ENCODE measurements at regions not wholly inside any gene's neighbourhood (a gene's known extent, or its start where the extent isn't known, plus 50 kb on each side); places are given as distances from the start of the nearest gene placed in this dataset.
"Not testable (repeated sequence)": the region's sequence is repeated elsewhere in the genome, so short reads cannot be mapped to it uniquely, and the experiment has no call there.

DNA sequence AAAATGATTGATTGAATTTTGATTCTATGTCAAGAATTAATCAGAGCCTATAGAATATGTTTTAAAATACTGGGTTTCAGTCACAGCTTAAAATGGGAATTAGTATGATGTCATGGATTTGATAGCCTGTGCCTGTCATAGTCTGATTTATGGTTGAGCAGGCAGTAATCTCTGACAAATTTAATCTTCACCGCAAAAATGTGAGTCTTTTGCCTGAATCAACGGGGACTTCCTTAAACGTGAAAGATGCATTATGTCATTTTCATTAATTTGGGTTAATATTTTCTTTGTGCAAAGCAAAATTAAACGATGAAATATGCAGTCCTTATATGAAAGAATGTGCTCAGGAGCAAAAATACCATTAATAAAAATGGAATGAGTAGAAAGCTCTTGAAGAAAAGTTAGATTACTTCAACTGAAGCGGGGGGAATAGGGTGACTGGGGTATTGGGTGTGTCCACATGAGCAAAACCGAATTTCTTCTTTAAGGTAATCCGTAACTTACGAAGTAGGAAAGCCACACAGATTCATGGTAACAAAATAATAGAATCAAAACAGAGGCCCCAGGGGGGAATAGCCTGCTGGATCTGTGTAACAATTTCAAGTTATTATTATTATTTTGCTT, 339.6 kb upstream of the NOX3 start:
- intact Hi-C loops (cut with micrococcal nuclease), result no loop called here

DNA sequence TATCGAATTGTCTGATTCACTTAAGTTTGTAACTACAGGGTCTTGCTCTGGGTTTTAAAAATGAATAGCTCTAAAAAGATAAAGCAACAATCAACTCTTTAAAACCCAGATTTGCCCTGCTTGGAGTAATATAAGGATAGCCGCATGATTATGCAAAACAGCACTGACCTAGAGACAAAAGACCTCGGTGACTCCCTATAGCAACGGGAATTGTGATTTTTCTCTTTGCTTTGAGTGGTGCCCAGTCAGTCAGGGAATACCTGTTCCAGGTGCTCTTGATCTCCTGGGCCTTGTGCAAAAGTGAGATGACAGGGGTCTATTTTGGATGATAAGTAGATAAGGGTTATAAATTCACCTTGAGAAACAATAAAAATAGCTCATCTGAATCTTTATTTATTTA, 336.3 kb upstream of the NOX3 start:
- intact Hi-C loops (cut with micrococcal nuclease), result no loop called here

- intact Hi-C loops (cut with micrococcal nuclease), result no loop called here
These were observed 335.5 kb upstream of the NOX3 start for GRCh38 chr6:155791186-155791585.

DNA sequence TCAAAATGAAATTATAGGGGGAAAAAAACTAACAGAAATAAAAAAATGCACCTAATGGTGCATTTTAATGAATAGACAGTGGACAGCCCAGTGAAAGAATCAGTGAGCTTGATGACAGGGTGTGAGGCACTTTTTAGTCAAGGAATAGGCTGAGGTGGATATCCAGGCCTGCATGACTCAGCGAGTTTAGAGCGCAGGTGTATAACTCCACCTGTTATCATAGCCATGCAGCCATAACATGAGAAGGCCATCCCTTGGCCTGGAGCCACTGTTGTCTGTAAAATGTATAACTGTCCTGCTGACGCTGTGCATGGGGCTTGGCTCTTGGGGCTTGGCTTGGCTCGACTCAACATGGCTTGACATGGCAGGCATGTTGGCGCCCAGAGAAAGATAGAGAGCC, 331.5 kb upstream of the NOX3 start:
- intact Hi-C loops (cut with micrococcal nuclease), result no loop called here

DNA sequence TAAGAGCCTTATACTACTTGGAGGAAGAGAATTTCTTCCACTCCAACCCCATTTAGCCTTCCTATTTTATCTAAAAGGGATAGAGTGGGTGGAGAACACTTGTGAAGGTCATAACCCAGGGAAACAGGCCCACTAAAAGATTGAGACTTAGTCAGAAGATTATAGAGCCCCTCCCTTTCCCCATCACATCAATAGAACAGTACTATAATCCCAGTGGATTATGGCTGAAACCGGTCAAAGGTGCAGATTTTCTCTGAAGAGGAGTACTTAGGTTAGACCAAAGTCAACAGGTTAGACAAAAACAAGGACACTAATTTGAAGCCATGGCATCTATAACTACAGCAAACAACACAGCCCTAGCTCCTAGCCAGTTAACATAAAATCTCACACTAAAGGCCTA, 330.9 kb upstream of the NOX3 start:
- intact Hi-C loops (cut with micrococcal nuclease), result no loop called here

- intact Hi-C loops (cut with micrococcal nuclease), result no loop called here
These were observed 327.3 kb upstream of the NOX3 start for GRCh38 chr6:155782739-155783459.

GRCh38 chr6:155782320-155782731, 326.7 kb upstream of the NOX3 start:
- intact Hi-C loops (cut with micrococcal nuclease), result no loop called here

GRCh38 chr6:155779456-155779855, 323.8 kb upstream of the NOX3 start:
- intact Hi-C loops (cut with micrococcal nuclease), result no loop called here

DNA sequence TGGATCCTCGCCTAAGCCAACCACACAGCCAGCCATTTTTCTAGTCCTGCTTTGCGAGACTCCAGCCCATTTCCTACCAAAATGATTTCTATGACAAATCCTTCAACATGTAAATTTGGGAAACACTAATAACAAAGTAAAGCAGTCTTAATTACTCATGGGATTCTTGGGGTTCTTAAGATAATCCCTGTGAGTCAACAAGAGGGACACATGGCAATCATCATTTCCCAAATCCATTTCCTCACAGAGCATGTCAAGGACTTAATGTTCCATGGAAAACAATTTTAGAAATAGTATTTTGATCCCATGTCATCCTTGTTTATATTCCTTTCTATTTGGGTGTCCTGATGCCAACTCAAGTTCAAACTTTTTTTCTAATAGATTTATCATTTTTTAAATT, 322.7 kb upstream of the NOX3 start:
- intact Hi-C loops (cut with micrococcal nuclease), result no loop called here

DNA sequence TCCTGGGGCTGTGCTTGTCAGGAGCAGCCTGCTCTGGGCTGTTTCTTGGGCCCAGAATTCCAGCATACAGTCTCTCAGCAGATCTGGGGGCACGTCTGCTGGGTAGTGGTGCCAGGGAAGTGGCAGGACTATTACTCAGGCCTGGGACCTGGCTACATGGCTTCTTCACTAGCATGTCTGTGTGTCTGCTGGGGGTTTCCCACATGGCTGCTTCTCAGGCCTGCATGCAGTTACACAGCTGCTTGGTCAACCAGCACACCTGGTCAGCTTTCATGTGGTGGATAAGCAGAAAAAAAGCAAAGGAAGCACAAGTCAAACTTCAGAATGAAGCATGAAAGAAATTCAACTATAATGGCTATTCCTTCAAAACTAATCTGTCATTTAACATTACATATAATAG, 316.2 kb upstream of the NOX3 start:
- intact Hi-C loops (cut with micrococcal nuclease), result no loop called here

DNA sequence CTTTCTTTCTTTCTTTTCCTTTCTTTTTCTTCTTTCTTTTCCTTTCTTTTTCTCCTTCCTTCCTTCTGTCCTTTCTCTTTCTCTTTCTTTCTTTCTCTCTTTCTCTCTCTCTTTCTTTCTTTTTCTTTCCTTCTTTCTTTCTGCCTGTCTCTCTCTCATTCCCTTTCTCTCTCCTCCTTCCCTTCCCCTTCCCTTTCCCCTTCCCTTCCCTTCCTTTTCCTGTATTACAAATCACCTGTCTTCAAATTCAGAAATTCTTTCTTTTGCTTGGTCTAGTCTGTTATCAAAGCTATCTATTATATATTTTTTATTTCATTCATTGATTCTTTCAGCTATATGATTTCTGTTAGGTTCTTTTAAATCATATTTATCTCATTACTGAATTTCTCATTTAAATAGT, 315.2 kb upstream of the NOX3 start:
- intact Hi-C loops (cut with micrococcal nuclease), result no loop called here

- intact Hi-C loops (cut with micrococcal nuclease), result no loop called here
These were observed 314.7 kb upstream of the NOX3 start for GRCh38 chr6:155770313-155770712.

DNA sequence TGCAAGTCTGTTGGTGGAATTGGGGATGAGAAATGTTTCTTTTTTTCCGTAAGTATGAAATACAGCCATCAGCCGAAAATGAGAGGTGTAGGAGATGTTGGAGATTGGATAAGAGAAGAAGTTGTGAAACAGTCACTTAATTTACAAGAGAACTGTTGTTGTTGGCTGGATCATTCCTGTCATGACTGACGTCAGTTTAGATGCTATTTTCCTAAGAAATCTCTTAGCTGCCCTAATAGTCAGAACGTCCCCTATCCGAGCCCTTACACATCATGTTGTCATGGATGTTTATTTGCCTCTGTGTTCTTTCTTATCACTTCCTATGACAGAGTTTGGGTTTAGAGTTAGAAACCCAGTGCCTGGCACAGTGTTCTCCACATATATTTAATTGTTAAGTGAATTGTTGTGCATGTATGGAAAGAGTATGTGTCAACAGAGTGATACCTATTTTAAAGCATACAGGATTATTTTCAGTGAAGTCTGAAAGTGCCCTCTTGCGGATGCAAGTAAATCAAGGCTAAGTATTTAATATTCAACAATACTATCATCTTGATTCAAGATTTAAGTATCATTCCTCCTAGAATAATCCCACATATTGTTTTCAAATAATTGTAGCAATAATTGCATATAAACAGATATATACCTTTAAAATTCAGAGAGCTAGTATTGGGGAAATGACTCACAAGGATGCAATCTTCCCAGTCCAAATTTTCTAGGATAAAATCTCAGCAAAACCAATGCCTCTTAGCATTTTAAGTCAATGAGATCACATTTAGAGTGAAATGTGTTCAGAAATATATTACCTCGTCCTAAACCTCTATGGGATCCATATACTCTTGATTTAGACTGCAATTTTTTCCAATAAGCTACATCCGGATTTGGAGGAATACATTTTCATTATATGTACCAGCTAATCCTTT, 309.9 kb upstream of the NOX3 start:
- intact Hi-C loops (cut with micrococcal nuclease), result no loop called here

DNA sequence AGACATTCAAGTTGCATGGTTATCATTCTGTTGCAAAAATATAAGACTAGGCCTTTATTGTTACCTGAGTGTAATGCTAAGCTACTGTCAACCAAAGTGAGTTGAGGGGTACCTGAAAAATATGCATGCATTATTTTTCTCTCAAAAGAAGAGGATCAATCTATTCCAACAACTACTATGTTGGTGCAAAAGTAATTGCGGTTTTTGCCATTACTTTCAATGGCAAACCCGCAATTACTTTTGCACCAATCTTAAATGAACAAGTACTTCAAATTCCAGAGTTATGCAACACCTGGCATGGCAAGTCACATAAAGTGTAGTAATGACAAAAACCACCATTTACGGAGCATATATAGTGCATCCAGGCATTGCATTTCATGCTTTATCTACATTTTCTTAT, 307.0 kb upstream of the NOX3 start:
- intact Hi-C loops (cut with micrococcal nuclease), result no loop called here

GRCh38 chr6:155755452-155755851, 299.8 kb upstream of the NOX3 start:
- intact Hi-C loops (cut with micrococcal nuclease), result no loop called here

DNA sequence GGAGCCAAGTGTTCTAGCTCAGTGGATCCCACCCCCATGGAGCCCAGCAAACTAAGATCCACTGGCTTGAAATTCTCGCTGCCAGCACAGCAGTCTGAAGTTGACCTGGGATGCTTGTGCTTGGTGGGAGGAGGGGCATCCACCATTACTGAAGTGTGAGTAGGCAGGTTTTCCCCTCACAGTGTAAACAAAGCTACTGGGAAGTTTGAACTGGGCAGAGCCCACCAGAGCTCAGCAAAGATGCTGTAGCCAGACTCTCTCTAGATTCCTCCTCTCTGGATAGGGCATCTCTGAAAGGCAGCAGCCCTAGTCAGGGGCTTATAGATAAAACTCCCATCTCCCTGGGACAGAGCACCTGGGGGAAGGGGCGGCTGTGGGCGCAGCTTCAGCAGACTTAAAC, 293.1 kb upstream of the NOX3 start:
- intact Hi-C loops (cut with micrococcal nuclease), result not testable (repeated sequence)

- intact Hi-C loops (cut with micrococcal nuclease), result no loop called here
These were observed 291.9 kb upstream of the NOX3 start for GRCh38 chr6:155747491-155747890.

DNA sequence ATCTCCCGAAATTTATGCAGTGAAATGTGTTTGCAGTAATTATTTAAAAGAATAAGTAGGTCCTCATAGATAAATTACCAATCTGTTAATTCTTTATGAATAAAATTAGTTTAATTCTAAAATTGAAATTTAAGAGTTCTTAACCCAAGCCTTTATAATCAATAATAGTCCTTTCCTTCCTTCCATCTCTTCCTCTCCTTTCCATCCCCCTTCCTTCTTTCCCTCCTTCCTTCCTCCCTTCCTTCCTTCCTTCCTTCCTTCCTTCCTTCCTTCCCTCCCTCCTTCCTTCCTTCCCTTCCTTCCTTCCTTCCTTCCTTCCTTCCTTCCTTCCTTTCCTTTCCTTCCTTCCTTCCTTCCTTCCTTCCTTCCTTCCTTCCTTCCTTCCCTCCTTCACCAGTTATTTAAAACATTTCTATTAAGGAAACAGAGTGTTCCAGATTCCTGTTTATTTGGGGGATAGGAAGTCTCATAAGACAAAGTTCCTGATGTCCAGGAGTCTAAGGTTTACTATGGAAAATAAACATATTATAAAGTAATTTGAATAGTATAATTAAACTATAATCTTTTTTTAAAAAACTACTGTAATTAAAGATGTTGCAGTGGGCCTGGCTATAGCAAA, 285.3 kb upstream of the NOX3 start:
- intact Hi-C loops (cut with micrococcal nuclease), result no loop called here

DNA sequence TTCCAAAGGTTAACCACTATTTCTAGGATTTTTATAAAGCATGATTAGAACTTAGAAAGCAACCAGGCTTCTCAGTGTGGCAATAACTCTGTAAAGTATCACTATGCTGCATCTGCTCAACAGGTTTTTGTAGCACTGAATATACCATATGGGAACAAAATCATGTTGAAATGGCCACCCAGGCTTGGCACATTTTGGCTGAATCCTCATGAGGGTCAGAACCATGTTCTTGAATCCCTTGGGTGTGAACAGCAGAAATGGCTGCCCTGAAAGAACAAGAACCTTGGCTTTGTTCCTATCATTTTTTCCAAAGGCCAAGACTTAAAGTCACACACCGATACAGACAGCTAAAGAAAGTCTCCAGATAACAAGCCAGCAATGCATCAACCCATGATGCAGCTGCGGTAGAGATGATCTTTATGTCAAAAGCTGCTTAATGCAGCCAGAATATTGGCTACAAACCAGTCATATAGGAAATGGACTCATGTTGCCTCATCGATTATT, 283.0 kb upstream of the NOX3 start:
- intact Hi-C loops (cut with micrococcal nuclease), result no loop called here

- intact Hi-C loops (cut with micrococcal nuclease), result no loop called here
These were observed 261.7 kb upstream of the NOX3 start for GRCh38 chr6:155717374-155717773.

GRCh38 chr6:155710704-155711103, 255.1 kb upstream of the NOX3 start:
- intact Hi-C loops (cut with micrococcal nuclease), result no loop called here

DNA sequence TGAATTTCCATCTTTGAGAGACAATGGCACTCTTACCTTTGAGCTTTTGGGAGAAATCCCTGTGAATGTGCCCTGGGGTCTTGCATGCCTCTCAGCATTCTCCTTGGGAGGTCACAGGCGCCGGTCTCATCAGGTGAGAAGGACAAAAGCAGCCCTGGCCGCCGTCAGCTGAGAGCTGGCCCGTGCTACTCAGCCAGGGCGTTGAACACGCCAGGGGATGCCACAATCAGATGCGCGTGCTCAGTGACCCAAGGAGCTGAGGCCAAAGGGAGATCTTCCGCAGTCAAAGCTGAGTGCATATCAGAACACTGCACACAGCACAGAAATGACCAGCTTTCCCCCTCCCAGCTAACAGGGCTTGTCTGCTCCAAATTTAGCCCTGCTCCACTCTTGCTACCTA, 253.6 kb upstream of the NOX3 start:
- intact Hi-C loops (cut with micrococcal nuclease), result no loop called here

All from T-helper 2 cell treated with Interferon-gamma antibody and Interleukin-4, amounts not matched to agents 100 ng/mL and 5 ng/mL, for 36 hours (primary cell).